ENCODE measurements at regions not wholly inside any gene's neighbourhood (a gene's known extent, or its start where the extent isn't known, plus 50 kb on each side); places are given as distances from the start of the nearest gene placed in this dataset.

GRCh38 chr21:20581361-20581760 is 416.8 kb upstream of the NCAM2 start:
- Histone ChIP-seq H3K9ac (ENCODE audit: low read depth, low read length) (no peak overlapping the region), H3K4me1 (ENCODE audit: control insufficient read depth, insufficient read depth, low read length) (no peaks in the 10 kb centered on the region), H3K9me3 (replicated peaks; ENCODE audit: low read length) (peaks cover 3% of the 10 kb centered on the region), H3K27me3 (ENCODE audit: control insufficient read depth, insufficient read depth, low read length) (no peaks in the 10 kb centered on the region), H3K36me3 (ENCODE audit: insufficient read depth, low read length) (no peaks in the 10 kb centered on the region), H3K4me2 (ENCODE audit: low read length) (no peak overlapping the region), H3K4me3 (ENCODE audit: low read length) (no peak overlapping the region)

GRCh38 chr21:20591284-20591683 is 406.9 kb upstream of the NCAM2 start:
- Histone ChIP-seq H3K4me2 (ENCODE audit: low read length) (no peak overlapping the region), H3K27me3 (ENCODE audit: control insufficient read depth, insufficient read depth, low read length) (no peaks in the 10 kb centered on the region), H3K4me1 (ENCODE audit: control insufficient read depth, insufficient read depth, low read length) (no peaks in the 10 kb centered on the region), H3K36me3 (ENCODE audit: insufficient read depth, low read length) (no peaks in the 10 kb centered on the region), H3K4me3 (ENCODE audit: low read length) (no peak overlapping the region), H3K9me3 (replicated peaks; ENCODE audit: low read length) (no peaks in the 10 kb centered on the region), H3K9ac (ENCODE audit: low read depth, low read length) (no peak overlapping the region)

GRCh38 chr21:20592463-20592862 is 405.7 kb upstream of the NCAM2 start:
- H3K36me3 ChIP-seq (ENCODE audit: insufficient read depth, low read length), result no peaks in the 10 kb centered on the region
- H3K4me3 ChIP-seq (ENCODE audit: low read length), result no peak overlapping the region
- no peak overlapping the region for H3K4me2 ChIP-seq (ENCODE audit: low read length)
- no peaks in the 10 kb centered on the region for H3K9me3 ChIP-seq (replicated peaks; ENCODE audit: low read length)
- no peaks in the 10 kb centered on the region for H3K27me3 ChIP-seq (ENCODE audit: control insufficient read depth, insufficient read depth, low read length)
- no peaks in the 10 kb centered on the region for H3K4me1 ChIP-seq (ENCODE audit: control insufficient read depth, insufficient read depth, low read length)
- no peak overlapping the region for H3K9ac ChIP-seq (ENCODE audit: low read depth, low read length)

GRCh38 chr21:20603236-20603635 is 395.0 kb upstream of the NCAM2 start:
- Histone ChIP-seq H3K9ac (ENCODE audit: low read depth, low read length) (no peak overlapping the region), H3K36me3 (ENCODE audit: insufficient read depth, low read length) (no peaks in the 10 kb centered on the region), H3K4me1 (ENCODE audit: control insufficient read depth, insufficient read depth, low read length) (no peaks in the 10 kb centered on the region), H3K9me3 (replicated peaks; ENCODE audit: low read length) (no peaks in the 10 kb centered on the region), H3K27me3 (ENCODE audit: control insufficient read depth, insufficient read depth, low read length) (no peaks in the 10 kb centered on the region), H3K4me2 (ENCODE audit: low read length) (no peak overlapping the region), H3K4me3 (ENCODE audit: low read length) (no peak overlapping the region)

- Histone ChIP-seq H3K36me3 (ENCODE audit: insufficient read depth, low read length) (no peaks in the 10 kb centered on the region), H3K4me1 (ENCODE audit: control insufficient read depth, insufficient read depth, low read length) (no peaks in the 10 kb centered on the region), H3K4me2 (ENCODE audit: low read length) (no peak overlapping the region), H3K9ac (ENCODE audit: low read depth, low read length) (no peak overlapping the region), H3K27me3 (ENCODE audit: control insufficient read depth, insufficient read depth, low read length) (no peaks in the 10 kb centered on the region), H3K4me3 (ENCODE audit: low read length) (no peak overlapping the region), H3K9me3 (replicated peaks; ENCODE audit: low read length) (no peaks in the 10 kb centered on the region)
Measured at GRCh38 chr21:20611008-20611407, 387.2 kb upstream of the NCAM2 start.

- H3K4me1 ChIP-seq (ENCODE audit: control insufficient read depth, insufficient read depth, low read length), result no peaks in the 10 kb centered on the region
- no peak overlapping the region for H3K4me3 ChIP-seq (ENCODE audit: low read length)
- no peaks in the 10 kb centered on the region for H3K9me3 ChIP-seq (replicated peaks; ENCODE audit: low read length)
- H3K4me2 ChIP-seq (ENCODE audit: low read length), result no peak overlapping the region
- H3K9ac ChIP-seq (ENCODE audit: low read depth, low read length), result no peak overlapping the region
- no peaks in the 10 kb centered on the region for H3K36me3 ChIP-seq (ENCODE audit: insufficient read depth, low read length)
- H3K27me3 ChIP-seq (ENCODE audit: control insufficient read depth, insufficient read depth, low read length), result no peaks in the 10 kb centered on the region
Measured at GRCh38 chr21:20613654-20614053, 384.6 kb upstream of the NCAM2 start.

GRCh38 chr21:20617130-20617529 is 381.1 kb upstream of the NCAM2 start:
- Histone ChIP-seq H3K27me3 (ENCODE audit: control insufficient read depth, insufficient read depth, low read length) (no peaks in the 10 kb centered on the region), H3K9me3 (replicated peaks; ENCODE audit: low read length) (no peaks in the 10 kb centered on the region), H3K4me3 (ENCODE audit: low read length) (no peak overlapping the region), H3K4me1 (ENCODE audit: control insufficient read depth, insufficient read depth, low read length) (no peaks in the 10 kb centered on the region), H3K36me3 (ENCODE audit: insufficient read depth, low read length) (no peaks in the 10 kb centered on the region), H3K4me2 (ENCODE audit: low read length) (no peak overlapping the region), H3K9ac (ENCODE audit: low read depth, low read length) (no peak overlapping the region)

GRCh38 chr21:20618878-20619277 is 379.3 kb upstream of the NCAM2 start:
- no peak overlapping the region for H3K4me3 ChIP-seq (ENCODE audit: low read length)
- H3K36me3 ChIP-seq (ENCODE audit: insufficient read depth, low read length), result no peaks in the 10 kb centered on the region
- no peak overlapping the region for H3K4me2 ChIP-seq (ENCODE audit: low read length)
- H3K9me3 ChIP-seq (replicated peaks; ENCODE audit: low read length), result no peaks in the 10 kb centered on the region
- H3K27me3 ChIP-seq (ENCODE audit: control insufficient read depth, insufficient read depth, low read length), result no peaks in the 10 kb centered on the region
- H3K4me1 ChIP-seq (ENCODE audit: control insufficient read depth, insufficient read depth, low read length), result no peaks in the 10 kb centered on the region
- no peak overlapping the region for H3K9ac ChIP-seq (ENCODE audit: low read depth, low read length)

GRCh38 chr21:20627594-20627993 is 370.6 kb upstream of the NCAM2 start:
- Histone ChIP-seq H3K9ac (ENCODE audit: low read depth, low read length) (no peak overlapping the region), H3K4me2 (ENCODE audit: low read length) (no peak overlapping the region), H3K36me3 (ENCODE audit: insufficient read depth, low read length) (no peaks in the 10 kb centered on the region), H3K4me1 (ENCODE audit: control insufficient read depth, insufficient read depth, low read length) (no peaks in the 10 kb centered on the region), H3K9me3 (replicated peaks; ENCODE audit: low read length) (no peaks in the 10 kb centered on the region), H3K27me3 (ENCODE audit: control insufficient read depth, insufficient read depth, low read length) (no peaks in the 10 kb centered on the region), H3K4me3 (ENCODE audit: low read length) (no peak overlapping the region)

- Histone ChIP-seq H3K4me1 (ENCODE audit: control insufficient read depth, insufficient read depth, low read length) (no peaks in the 10 kb centered on the region), H3K9me3 (replicated peaks; ENCODE audit: low read length) (no peaks in the 10 kb centered on the region), H3K9ac (ENCODE audit: low read depth, low read length) (no peak overlapping the region), H3K36me3 (ENCODE audit: insufficient read depth, low read length) (no peaks in the 10 kb centered on the region), H3K27me3 (ENCODE audit: control insufficient read depth, insufficient read depth, low read length) (no peaks in the 10 kb centered on the region), H3K4me3 (ENCODE audit: low read length) (no peak overlapping the region), H3K4me2 (ENCODE audit: low read length) (no peak overlapping the region)
Measured at GRCh38 chr21:20631633-20632032, 366.6 kb upstream of the NCAM2 start.

- H3K9ac ChIP-seq (ENCODE audit: low read depth, low read length), result no peak overlapping the region
- no peaks in the 10 kb centered on the region for H3K9me3 ChIP-seq (replicated peaks; ENCODE audit: low read length)
- H3K4me1 ChIP-seq (ENCODE audit: control insufficient read depth, insufficient read depth, low read length), result no peaks in the 10 kb centered on the region
- no peaks in the 10 kb centered on the region for H3K27me3 ChIP-seq (ENCODE audit: control insufficient read depth, insufficient read depth, low read length)
- H3K36me3 ChIP-seq (ENCODE audit: insufficient read depth, low read length), result no peaks in the 10 kb centered on the region
- no peak overlapping the region for H3K4me3 ChIP-seq (ENCODE audit: low read length)
- H3K4me2 ChIP-seq (ENCODE audit: low read length), result no peak overlapping the region
Measured at GRCh38 chr21:20639026-20639425, 359.2 kb upstream of the NCAM2 start.

- Histone ChIP-seq H3K4me1 (ENCODE audit: control insufficient read depth, insufficient read depth, low read length) (no peaks in the 10 kb centered on the region), H3K9me3 (replicated peaks; ENCODE audit: low read length) (peaks cover 3% of the 10 kb centered on the region), H3K36me3 (ENCODE audit: insufficient read depth, low read length) (no peaks in the 10 kb centered on the region), H3K4me3 (ENCODE audit: low read length) (no peak overlapping the region), H3K9ac (ENCODE audit: low read depth, low read length) (no peak overlapping the region), H3K4me2 (ENCODE audit: low read length) (no peak overlapping the region), H3K27me3 (ENCODE audit: control insufficient read depth, insufficient read depth, low read length) (no peaks in the 10 kb centered on the region)
Measured at GRCh38 chr21:20641241-20641640, 357.0 kb upstream of the NCAM2 start.

Measured in skeletal muscle satellite cell (primary cell).